K562 (cell line): ENCODE measurements at regions not wholly inside any gene's neighbourhood (a gene's known extent, or its start where the extent isn't known, plus 50 kb on each side); places are given as distances from the start of the nearest gene placed in this dataset.

Experiments used
- ARID2 ChIP-seq: fragments of 450-650 bp; IDR thresholded peaks from 2 replicates; pipeline ENCODE4 v1.6.1; 2017; ENCODE audit warnings: antibody characterized with exemption, mild to moderate bottlenecking
- EZH2 ChIP-seq: IDR thresholded peaks from 2 replicates; pipeline ENCODE4 v1.6.1; 2012; ENCODE audit warnings: low read depth, mild to moderate bottlenecking, inconsistent platforms, low read length, borderline replicate concordance
- GTF2A2 ChIP-seq: IDR thresholded peaks from 2 replicates; pipeline ENCODE4 v1.6.1; 2016; ENCODE audit warnings: mild to moderate bottlenecking, missing genetic modification characterization, missing compliant biosample characterization
- NFRKB ChIP-seq: fragments of 450-650 bp; IDR thresholded peaks from 2 replicates; pipeline ENCODE4 v1.6.1; 2016; ENCODE audit warnings: low read depth
- POLR2A ChIP-seq: fragments of 450-650 bp; conservative IDR thresholded peaks from 2 replicates; pipeline ENCODE4 v1.6.1; 2016
- SETDB1 ChIP-seq: IDR thresholded peaks from one replicate; pipeline ENCODE4 v1.6.1; 2012; ENCODE audit warnings: low read length, control low read depth, inconsistent platforms
- ZBTB17 ChIP-seq: fragments of 450-650 bp; formaldehyde crosslinking; IDR thresholded peaks from 2 replicates; pipeline ENCODE4 v1.4.0; 2020; ENCODE audit warnings: mild to moderate bottlenecking

GRCh38 chr1:79517470-79518224, 511.1 kb upstream of the ADGRL4 start:
- no peak for TF ChIP-seq POLR2A
- TF ChIP-seq SETDB1: no peak
- TF ChIP-seq NFRKB: no peak
- TF ChIP-seq ZBTB17 (CRISPR knock-in tag): no peak
- no peak for TF ChIP-seq EZH2
- no peak for TF ChIP-seq ARID2
- TF ChIP-seq GTF2A2: no peak
